NB4 (cell line): ENCODE measurements at regions not wholly inside any gene's neighbourhood (a gene's known extent, or its start where the extent isn't known, plus 50 kb on each side); places are given as distances from the start of the nearest gene placed in this dataset.

ENCODE experiments used
- TF ChIP-seq, protein P1 (sequence below): IDR thresholded peaks from one replicate; pipeline ENCODE4 v1.5.1; 2012; ENCODE audit warnings: low read depth, low read length
- TF ChIP-seq, protein P2 (sequence below): IDR thresholded peaks from 2 replicates; pipeline ENCODE4 v1.6.1; 2011; ENCODE audit warnings: low read depth, low read length

DNA sequence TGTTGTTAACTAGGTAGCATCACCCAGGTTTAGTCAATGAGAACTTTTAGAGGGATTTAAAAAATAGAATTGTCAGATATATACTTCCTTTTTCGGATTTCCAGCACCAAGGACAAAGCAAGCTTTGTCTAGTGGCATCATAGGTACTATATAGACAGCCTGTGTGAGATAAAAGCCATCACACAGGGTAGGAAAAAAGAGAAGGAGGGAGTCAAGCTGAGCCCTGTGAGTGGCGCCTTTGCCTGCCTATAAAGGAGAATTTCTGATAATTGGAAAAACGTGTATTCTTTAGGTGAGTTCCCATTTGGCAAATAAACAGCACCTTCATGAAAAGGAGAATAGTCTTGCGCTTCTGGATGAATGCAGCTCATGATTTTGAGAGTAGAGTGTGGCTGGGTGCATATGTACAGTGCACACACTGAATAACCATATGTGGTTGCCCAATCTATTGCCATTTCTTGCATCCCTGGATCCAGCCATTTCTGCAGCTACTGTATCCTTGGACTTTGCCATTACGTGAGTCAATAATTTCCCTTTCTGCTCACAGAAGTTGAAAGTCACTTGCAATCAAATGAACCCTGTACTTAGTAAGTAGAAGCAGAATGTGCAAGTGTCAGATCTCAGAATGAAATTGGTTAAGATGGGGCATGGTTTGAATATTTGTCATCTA lies 559.9 kb upstream of the MEX3C start:
- TF ChIP-seq, protein P1, sequence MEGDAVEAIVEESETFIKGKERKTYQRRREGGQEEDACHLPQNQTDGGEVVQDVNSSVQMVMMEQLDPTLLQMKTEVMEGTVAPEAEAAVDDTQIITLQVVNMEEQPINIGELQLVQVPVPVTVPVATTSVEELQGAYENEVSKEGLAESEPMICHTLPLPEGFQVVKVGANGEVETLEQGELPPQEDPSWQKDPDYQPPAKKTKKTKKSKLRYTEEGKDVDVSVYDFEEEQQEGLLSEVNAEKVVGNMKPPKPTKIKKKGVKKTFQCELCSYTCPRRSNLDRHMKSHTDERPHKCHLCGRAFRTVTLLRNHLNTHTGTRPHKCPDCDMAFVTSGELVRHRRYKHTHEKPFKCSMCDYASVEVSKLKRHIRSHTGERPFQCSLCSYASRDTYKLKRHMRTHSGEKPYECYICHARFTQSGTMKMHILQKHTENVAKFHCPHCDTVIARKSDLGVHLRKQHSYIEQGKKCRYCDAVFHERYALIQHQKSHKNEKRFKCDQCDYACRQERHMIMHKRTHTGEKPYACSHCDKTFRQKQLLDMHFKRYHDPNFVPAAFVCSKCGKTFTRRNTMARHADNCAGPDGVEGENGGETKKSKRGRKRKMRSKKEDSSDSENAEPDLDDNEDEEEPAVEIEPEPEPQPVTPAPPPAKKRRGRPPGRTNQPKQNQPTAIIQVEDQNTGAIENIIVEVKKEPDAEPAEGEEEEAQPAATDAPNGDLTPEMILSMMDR, result no peak
- TF ChIP-seq, protein P2, sequence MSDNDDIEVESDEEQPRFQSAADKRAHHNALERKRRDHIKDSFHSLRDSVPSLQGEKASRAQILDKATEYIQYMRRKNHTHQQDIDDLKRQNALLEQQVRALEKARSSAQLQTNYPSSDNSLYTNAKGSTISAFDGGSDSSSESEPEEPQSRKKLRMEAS, result no peak
